ENCODE measurements at regions not wholly inside any gene's neighbourhood (a gene's known extent, or its start where the extent isn't known, plus 50 kb on each side); places are given as distances from the start of the nearest gene placed in this dataset.

DNA sequence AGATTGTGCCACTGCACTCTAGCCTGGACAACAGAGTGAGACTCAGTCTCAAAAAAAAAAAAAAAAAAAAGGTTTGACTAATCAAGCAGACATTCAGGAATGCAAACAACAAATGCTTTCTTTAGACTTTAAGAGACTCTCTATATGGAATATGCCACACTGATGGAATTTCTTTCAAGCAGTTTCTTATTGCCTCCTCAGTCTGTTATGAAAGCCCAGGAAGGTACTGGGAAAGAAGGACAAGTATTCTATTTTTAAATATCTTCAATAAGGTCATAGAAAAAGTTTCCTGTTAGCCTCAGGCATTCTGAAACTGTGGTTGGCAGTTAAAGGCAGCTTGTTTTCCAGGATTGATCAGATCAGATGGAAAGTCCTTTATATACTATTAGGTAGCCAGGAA is 241.6 kb downstream of the PIK3C3 start:
- intact Hi-C loops (cut with DNase I), result no loop called here
- ATAC-seq (no peak), DNase-seq (no peak)
- Histone ChIP-seq H3K27ac (no peak overlapping the region), H3K9me3 (no peaks in the 10 kb centered on the region), H3K4me1 (no peaks in the 10 kb centered on the region), H3K4me3 (no peak overlapping the region), H3K27me3 (no peaks in the 10 kb centered on the region), H3K36me3 (no peaks in the 10 kb centered on the region)
- TF ChIP-seq, protein P1, sequence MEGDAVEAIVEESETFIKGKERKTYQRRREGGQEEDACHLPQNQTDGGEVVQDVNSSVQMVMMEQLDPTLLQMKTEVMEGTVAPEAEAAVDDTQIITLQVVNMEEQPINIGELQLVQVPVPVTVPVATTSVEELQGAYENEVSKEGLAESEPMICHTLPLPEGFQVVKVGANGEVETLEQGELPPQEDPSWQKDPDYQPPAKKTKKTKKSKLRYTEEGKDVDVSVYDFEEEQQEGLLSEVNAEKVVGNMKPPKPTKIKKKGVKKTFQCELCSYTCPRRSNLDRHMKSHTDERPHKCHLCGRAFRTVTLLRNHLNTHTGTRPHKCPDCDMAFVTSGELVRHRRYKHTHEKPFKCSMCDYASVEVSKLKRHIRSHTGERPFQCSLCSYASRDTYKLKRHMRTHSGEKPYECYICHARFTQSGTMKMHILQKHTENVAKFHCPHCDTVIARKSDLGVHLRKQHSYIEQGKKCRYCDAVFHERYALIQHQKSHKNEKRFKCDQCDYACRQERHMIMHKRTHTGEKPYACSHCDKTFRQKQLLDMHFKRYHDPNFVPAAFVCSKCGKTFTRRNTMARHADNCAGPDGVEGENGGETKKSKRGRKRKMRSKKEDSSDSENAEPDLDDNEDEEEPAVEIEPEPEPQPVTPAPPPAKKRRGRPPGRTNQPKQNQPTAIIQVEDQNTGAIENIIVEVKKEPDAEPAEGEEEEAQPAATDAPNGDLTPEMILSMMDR (IDR thresholded peaks at IDR 0.05), result no peak
- no peak for TF ChIP-seq POLR2A (IDR thresholded peaks at IDR 0.05)

DNA sequence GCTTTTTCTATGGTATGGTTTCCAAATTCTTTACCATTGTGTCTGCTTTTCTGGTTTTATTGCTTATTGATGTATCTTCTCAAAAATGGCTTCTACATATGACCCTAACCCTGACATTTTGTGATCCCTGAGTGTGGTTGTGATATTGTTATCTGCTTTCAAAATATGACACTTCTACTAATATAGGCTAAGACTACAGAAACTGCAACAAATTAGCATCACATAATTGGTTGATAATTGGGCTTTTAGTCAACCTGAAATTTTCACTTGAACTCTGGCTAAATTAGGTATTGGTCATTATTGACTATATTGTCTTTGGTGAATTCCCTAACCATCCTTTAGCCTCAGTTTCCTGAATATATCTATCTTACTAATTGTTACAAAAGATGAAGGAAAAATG is 246.1 kb downstream of the PIK3C3 start:
- ATAC-seq (no peak), DNase-seq (no peak)
- intact Hi-C loops (cut with DNase I), result no loop called here
- Histone ChIP-seq H3K4me3 (no peak overlapping the region), H3K9me3 (no peaks in the 10 kb centered on the region), H3K4me1 (no peaks in the 10 kb centered on the region), H3K36me3 (no peaks in the 10 kb centered on the region), H3K27me3 (no peaks in the 10 kb centered on the region), H3K27ac (no peak overlapping the region)
- TF ChIP-seq, protein P1 (IDR thresholded peaks at IDR 0.05), result no peak
- no peak for TF ChIP-seq POLR2A (IDR thresholded peaks at IDR 0.05)

DNA sequence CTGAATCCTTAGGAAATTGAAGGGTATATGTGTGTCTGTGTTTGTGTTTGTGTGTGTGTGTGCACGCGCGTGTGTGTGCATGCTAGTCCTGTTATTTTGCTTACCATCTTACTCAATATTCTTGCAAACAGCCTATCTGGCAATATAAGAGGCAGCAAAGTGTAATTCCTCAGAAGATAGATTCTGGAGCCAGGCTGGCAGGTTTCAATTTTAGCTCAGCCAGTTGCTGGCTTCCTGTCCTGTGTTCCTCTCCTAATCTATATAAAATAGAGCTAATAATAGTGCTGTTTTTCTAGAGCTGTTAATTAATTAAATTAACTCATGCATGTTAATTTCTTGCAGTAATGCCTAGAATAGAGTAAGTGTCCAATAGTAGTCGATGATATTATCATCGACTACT is 256.2 kb downstream of the PIK3C3 start:
- intact Hi-C loops (cut with DNase I), result loop anchor here in 1 of 10 donors (10.0 kb wide), 1 partner anchor 274 kb away; no protein-coding TSS in a partner anchor
- WGBS, 4 donors, result 52 to 89% (median 66%) methylated on average over 5 of the region's 5 CpGs
- ATAC-seq (no peak), DNase-seq (no peak)
- Histone ChIP-seq H3K4me3 (no peak overlapping the region), H3K9me3 (peaks cover 0 to 18% (median 0%) of the 10 kb centered on the region in 12 donors), H3K36me3 (no peaks in the 10 kb centered on the region), H3K27me3 (no peaks in the 10 kb centered on the region), H3K27ac (no peak overlapping the region), H3K4me1 (peaks cover 0 to 8% (median 0%) of the 10 kb centered on the region in 12 donors)
- TF ChIP-seq POLR2A (IDR thresholded peaks at IDR 0.05), result no peak
- TF ChIP-seq, protein P1 (IDR thresholded peaks at IDR 0.05), result no peak

DNA sequence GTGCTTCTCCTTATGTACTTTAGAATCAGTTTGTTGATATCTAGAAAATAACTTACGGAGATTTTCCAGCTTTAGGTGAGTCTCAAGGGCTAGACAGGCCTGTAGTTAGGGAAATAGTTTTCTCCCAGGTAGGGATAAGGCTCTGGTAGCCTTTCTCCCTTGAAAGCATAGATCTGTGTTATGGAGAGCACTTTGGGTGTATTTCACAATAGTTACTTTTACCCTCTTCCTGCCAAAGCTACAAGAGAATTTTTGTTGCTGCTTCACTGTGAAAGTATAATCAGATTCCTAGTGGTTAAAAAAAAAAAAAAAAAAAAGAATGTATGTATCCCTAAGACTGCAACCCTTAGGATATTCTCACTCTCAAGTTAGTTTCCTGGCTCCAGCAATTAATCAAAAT is 267.5 kb downstream of the PIK3C3 start:
- Histone ChIP-seq H3K36me3 (no peaks in the 10 kb centered on the region), H3K4me1 (no peaks in the 10 kb centered on the region), H3K9me3 (peaks cover 0 to 9% (median 0%) of the 10 kb centered on the region in 12 donors), H3K4me3 (no peak overlapping the region), H3K27ac (no peak overlapping the region), H3K27me3 (no peaks in the 10 kb centered on the region)
- intact Hi-C loops (cut with DNase I), result no loop called here
- DNase-seq (no peak), ATAC-seq (no peak)
- TF ChIP-seq, protein P1 (IDR thresholded peaks at IDR 0.05), result no peak
- TF ChIP-seq POLR2A (IDR thresholded peaks at IDR 0.05), result no peak
- 55 to 70% (median 59%) methylated on average over 1 of the region's 1 CpG for WGBS, 4 donors

All from heart left ventricle (tissue), 16 donors.